H1 (cell line): ENCODE measurements at regions not wholly inside any gene's neighbourhood (a gene's known extent, or its start where the extent isn't known, plus 50 kb on each side); places are given as distances from the start of the nearest gene placed in this dataset.

Source experiments
- CTCF ChIA-PET: fragments of 300-600 bp; sonication (Branson Sonifier 250); formaldehyde crosslinking; loops from one replicate; lab custom pipeline; 2021; ENCODE audit not compliant: partially characterized antibody; lab: Charles Lee
- POLR2A ChIA-PET: fragments of 300-600 bp; sonication (Branson Sonifier 250); formaldehyde crosslinking; loops from one replicate; lab custom pipeline; 2021; ENCODE audit warnings: inconsistent platforms; ENCODE audit not compliant: partially characterized antibody; lab: Charles Lee
- DNase-seq, 2 experiments: peaks; one replicate each; pipeline versions ENCODE4 v3.0.0 to v3.0.0-alpha.2; 2010 to 2022; ENCODE audit warnings: low spot score in 2 of 2, low read depth in 1 of 2, mixed read lengths in 1 of 2
- FAIRE-seq: peaks from 2 replicates; lab custom pipeline; 2011; peaks lifted over from hg19 to GRCh38; lab: Jason Lieb, UNC
- H2AFZ ChIP-seq: 2 replicates; pipeline ENCODE4 v1.8.1; 2012; ENCODE audit warnings: low read length, inconsistent platforms
- H2AK5ac ChIP-seq: 2 replicates; pipeline ENCODE4 v1.6.1; 2013; ENCODE audit warnings: low read depth, low read length
- H2BK120ac ChIP-seq: replicated peaks from 2 replicates; pipeline ENCODE3; 2013; ENCODE audit warnings: low read depth, low read length, inconsistent platforms
- H2BK12ac ChIP-seq: 2 replicates; pipeline ENCODE4 v1.6.1; 2013; ENCODE audit warnings: low read depth, low read length
- H2BK15ac ChIP-seq: 2 replicates; pipeline ENCODE4 v1.6.1; 2013; ENCODE audit warnings: low read length
- H2BK20ac ChIP-seq: 2 replicates; pipeline ENCODE4 v1.6.1; 2013; ENCODE audit warnings: low read length
- H2BK5ac ChIP-seq: 2 replicates; pipeline ENCODE4 v1.6.1; 2013; ENCODE audit warnings: low read depth, low read length
- H3K14ac ChIP-seq: 2 replicates; pipeline ENCODE4 v1.6.1; 2013; ENCODE audit warnings: inconsistent platforms; ENCODE audit not compliant: insufficient read length
- H3K18ac ChIP-seq: 2 replicates; pipeline ENCODE4 v1.6.1; 2013; ENCODE audit warnings: low read length; ENCODE audit errors: extremely low read depth
- H3K23ac ChIP-seq: 2 replicates; pipeline ENCODE4 v1.6.1; 2013; ENCODE audit warnings: inconsistent platforms; ENCODE audit not compliant: insufficient read length
- H3K23me2 ChIP-seq: 2 replicates; pipeline ENCODE4 v1.6.1; 2013; ENCODE audit warnings: low read depth, low read length
- H3K27ac ChIP-seq: 2 replicates; pipeline ENCODE4 v1.6.1; 2011; ENCODE audit warnings: low read depth, low read length, inconsistent platforms
- H3K27me3 ChIP-seq, 4 experiments: replicated peaks in 1 of 4; 1 replicate in 1 of 4; 2 replicates in 3 of 4; pipeline versions ENCODE4 v1.6.1 to v1.8.1; 2011 to 2013; ENCODE audit warnings: low read length in 3 of 4, mild to moderate bottlenecking in 3 of 4, inconsistent platforms in 2 of 4, mixed read lengths in 2 of 4, moderate library complexity in 1 of 4; ENCODE audit not compliant: control insufficient read depth in 3 of 4, insufficient read depth in 3 of 4; ENCODE audit errors: extremely low read depth in 1 of 4
- H3K36me3 ChIP-seq, 4 experiments: 2 replicates each; pipeline versions ENCODE4 v1.6.1 to v1.8.1; 2011 to 2013; ENCODE audit warnings: mild to moderate bottlenecking in 4 of 4, low read length in 3 of 4, moderate library complexity in 2 of 4, control low read depth in 1 of 4, inconsistent platforms in 1 of 4; ENCODE audit not compliant: insufficient read depth in 4 of 4, control insufficient read depth in 2 of 4
- H3K4ac ChIP-seq: replicated peaks from 2 replicates; pipeline ENCODE3; 2013; ENCODE audit warnings: low read length, low read depth, mixed read lengths, inconsistent platforms; ENCODE audit not compliant: insufficient read length
- H3K4me1 ChIP-seq, 4 experiments: replicated peaks in 1 of 4; 1 replicate in 1 of 4; 2 replicates in 3 of 4; pipeline versions ENCODE4 v1.6.1 to v1.8.1; 2011 to 2013; ENCODE audit warnings: low read length in 3 of 4, inconsistent platforms in 2 of 4, mixed read lengths in 1 of 4; ENCODE audit not compliant: insufficient read depth in 4 of 4, control insufficient read depth in 3 of 4
- H3K4me2 ChIP-seq, 2 experiments: 2 replicates each; pipeline versions ENCODE4 v1.6.1 to v1.8.1; 2011 to 2013; ENCODE audit warnings: low read depth in 2 of 2, low read length in 2 of 2, control low read depth in 1 of 2, inconsistent platforms in 1 of 2, mild to moderate bottlenecking in 1 of 2; ENCODE audit not compliant: insufficient read depth in 1 of 2
- H3K4me3 ChIP-seq, 4 experiments: fragments of 200-600, 300-600 bp in 1 of 4; sonication (generic), shearing (Covaris generic), sonication (Bioruptor Twin) in 1 of 4; 2 replicates each; pipeline versions ENCODE4 v1.5.1 to v1.8.1; 2011 to 2016; ENCODE audit warnings: low read length in 4 of 4, low read depth in 3 of 4, control low read depth in 2 of 4, inconsistent platforms in 2 of 4, mild to moderate bottlenecking in 2 of 4, mixed read lengths in 1 of 4, moderate library complexity in 1 of 4; ENCODE audit not compliant: insufficient read depth in 2 of 4; ENCODE audit errors: extremely low read depth in 1 of 4
- H3K56ac ChIP-seq: replicated peaks from 2 replicates; pipeline ENCODE3; 2013; ENCODE audit warnings: low read depth, mild to moderate bottlenecking, mixed read lengths, low read length, inconsistent platforms; ENCODE audit not compliant: insufficient read length
- H3K79me1 ChIP-seq: 2 replicates; pipeline ENCODE4 v1.6.1; 2013; ENCODE audit warnings: low read depth, low read length, control low read depth
- H3K79me2 ChIP-seq, 2 experiments: 2 replicates each; pipeline versions ENCODE4 v1.6.1 to v1.8.1; 2012 to 2013; ENCODE audit warnings: low read length in 2 of 2, mild to moderate bottlenecking in 2 of 2, inconsistent platforms in 1 of 2; ENCODE audit not compliant: insufficient read depth in 2 of 2, control insufficient read depth in 1 of 2
- H3K9ac ChIP-seq, 4 experiments: replicated peaks in 1 of 4; 1 replicate in 1 of 4; 2 replicates in 3 of 4; pipeline versions ENCODE4 v1.6.1 to v1.8.1; 2011 to 2013; ENCODE audit warnings: low read depth in 3 of 4, low read length in 3 of 4, control low read depth in 2 of 4, mild to moderate bottlenecking in 2 of 4, moderate library complexity in 2 of 4, inconsistent platforms in 1 of 4; ENCODE audit errors: extremely low read depth in 1 of 4
- H3K9me3 ChIP-seq, 2 experiments: 2 replicates each; pipeline versions ENCODE4 v1.6.1 to v1.8.1; 2012 to 2013; ENCODE audit warnings: mild to moderate bottlenecking in 2 of 2, moderate library complexity in 2 of 2, control low read depth in 1 of 2, inconsistent platforms in 1 of 2, low read depth in 1 of 2, low read length in 1 of 2, mixed read lengths in 1 of 2; ENCODE audit not compliant: insufficient read depth in 2 of 2
- H4K20me1 ChIP-seq, 2 experiments: replicated peaks in 1 of 2; 2 replicates each; pipeline versions ENCODE3 to v1.8.1; 2011 to 2013; ENCODE audit warnings: inconsistent platforms in 2 of 2, low read length in 2 of 2, mild to moderate bottlenecking in 1 of 2; ENCODE audit not compliant: insufficient read depth in 2 of 2, control insufficient read depth in 1 of 2
- H4K5ac ChIP-seq: 2 replicates; pipeline ENCODE4 v1.6.1; 2013; ENCODE audit warnings: low read length, low read depth, mixed read lengths, inconsistent platforms; ENCODE audit not compliant: insufficient read length
- H4K8ac ChIP-seq: 2 replicates; pipeline ENCODE4 v1.8.0; 2013; ENCODE audit warnings: mild to moderate bottlenecking, moderate library complexity, low read length, inconsistent platforms; ENCODE audit not compliant: insufficient read depth; ENCODE audit errors: extremely low read depth
- H4K91ac ChIP-seq: replicated peaks from 2 replicates; pipeline ENCODE3; 2013; ENCODE audit warnings: low read length, mixed read lengths, inconsistent platforms; ENCODE audit not compliant: insufficient read length
- BCL11A ChIP-seq, 2 experiments: IDR thresholded peaks; one replicate each; pipeline ENCODE4 v1.6.1; 2011; ENCODE audit warnings: low read depth in 2 of 2, low read length in 2 of 2, mild to moderate bottlenecking in 2 of 2
- CHD1 ChIP-seq: IDR thresholded peaks from 2 replicates; pipeline ENCODE4 v1.6.1; 2012; ENCODE audit warnings: low read depth, low read length, improper control_type of control experiment
- CREB1 ChIP-seq: IDR thresholded peaks from 2 replicates; pipeline ENCODE4 v1.6.1; 2012; ENCODE audit warnings: inconsistent platforms
- CTBP2 ChIP-seq: IDR thresholded peaks from 2 replicates; pipeline ENCODE4 v1.7.0; 2011; ENCODE audit warnings: borderline replicate concordance, mild to moderate bottlenecking, moderate library complexity, mixed read lengths, low read length; ENCODE audit not compliant: insufficient read depth, insufficient read length
- FOSL1 ChIP-seq: IDR thresholded peaks from 2 replicates; pipeline ENCODE4 v1.6.1; 2011; ENCODE audit warnings: mild to moderate bottlenecking, low read depth, low read length, moderate library complexity; ENCODE audit not compliant: insufficient read depth
- HDAC2 ChIP-seq, 2 experiments: fragments of 300-600 bp in 1 of 2; sonication (generic) in 1 of 2; IDR thresholded peaks; 2 replicates each; pipeline ENCODE4 v1.6.1; 2011 to 2012; ENCODE audit warnings: low read depth in 2 of 2, low read length in 2 of 2, mild to moderate bottlenecking in 2 of 2, moderate library complexity in 2 of 2, borderline replicate concordance in 1 of 2, inconsistent platforms in 1 of 2
- KDM1A ChIP-seq: fragments of 200-600, 300-600 bp; sonication (generic); IDR thresholded peaks from 2 replicates; pipeline ENCODE4 v1.7.1; 2016; ENCODE audit warnings: mild to moderate bottlenecking, low read length, borderline replicate concordance
- MAFK ChIP-seq: IDR thresholded peaks from 2 replicates; pipeline ENCODE4 v1.6.1; 2012; ENCODE audit warnings: low read depth, mild to moderate bottlenecking, improper control_type of control experiment, low read length
- POU5F1 ChIP-seq: IDR thresholded peaks from 2 replicates; pipeline ENCODE4 v1.6.1; 2011; ENCODE audit warnings: low read depth, mild to moderate bottlenecking, low read length, moderate library complexity
- SIRT6 ChIP-seq: IDR thresholded peaks from one replicate; pipeline ENCODE4 v1.7.1; 2012; ENCODE audit warnings: low read length, inconsistent platforms
- SRF ChIP-seq: IDR thresholded peaks from 2 replicates; pipeline ENCODE4 v1.6.1; 2011; ENCODE audit warnings: mild to moderate bottlenecking, low read depth, low read length, moderate library complexity
- TAF1 ChIP-seq: IDR thresholded peaks from 2 replicates; pipeline ENCODE4 v1.6.1; 2011; ENCODE audit warnings: mild to moderate bottlenecking, low read depth, low read length
- TBP ChIP-seq: IDR thresholded peaks from 2 replicates; pipeline ENCODE4 v1.6.1; 2011; ENCODE audit warnings: low read depth, low read length, improper control_type of control experiment
- TEAD4 ChIP-seq: IDR thresholded peaks from 2 replicates; pipeline ENCODE4 v1.6.1; 2012; ENCODE audit warnings: low read depth, low read length, inconsistent platforms, mixed read lengths
- ZNF274 ChIP-seq: IDR thresholded peaks from 2 replicates; pipeline ENCODE4 v1.7.0; 2012; ENCODE audit warnings: low read length, borderline replicate concordance; ENCODE audit errors: extremely low read depth
- WGBS, 2 experiments: shearing (Covaris generic) in 1 of 2; methylation state at CpG; one replicate each; pipeline versions ENCODE4 v1.1.6 to v1.1.7; 2013 to 2015; ENCODE audit warnings: low lambda C conversion rate in 2 of 2, mixed read lengths in 2 of 2, inconsistent platforms in 1 of 2, low coverage in 1 of 2, missing lambda C conversion rate in 1 of 2; ENCODE audit not compliant: insufficient replicate concordance in 2 of 2, insufficient coverage in 1 of 2, insufficient read length in 1 of 2; ENCODE audit errors: extremely low coverage in 1 of 2, missing lambda C conversion rate in 1 of 2; 5-methylcytosine and 5-hydroxymethylcytosine counted together

DNA sequence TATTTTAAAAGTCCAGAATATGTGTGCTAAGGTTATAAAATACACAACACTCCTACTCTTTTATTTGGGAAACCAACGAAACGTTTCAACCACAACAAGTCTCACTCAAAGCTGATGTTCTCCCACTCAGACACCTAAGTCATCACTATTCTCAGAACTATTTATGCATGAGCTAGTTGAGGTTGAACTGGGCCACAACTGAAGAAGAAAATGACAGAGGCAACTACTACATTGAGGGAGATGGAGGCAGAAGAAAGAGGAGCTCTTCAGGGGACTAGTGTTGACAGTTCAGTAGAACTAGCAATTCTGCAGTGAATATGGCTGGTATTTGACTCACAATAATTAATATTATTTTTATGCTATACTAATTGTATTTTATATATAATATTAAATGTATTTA, 198.2 kb downstream of the SEC16B start:
- Histone ChIP-seq H2BK120ac (no peak overlapping the region), H3K18ac (no peak overlapping the region), H4K20me1 (no peaks in the 10 kb centered on the region), H3K4me1 (0 out of 7 replicates have a peak, but pooled peaks cover 0 to 2% (median 0%) of the 10 kb centered on the region in 4 experiments), H3K79me2 (no peaks in the 10 kb centered on the region), H3K56ac (no peak overlapping the region), H2BK5ac (no peak overlapping the region), H3K4me3 (no peak overlapping the region), H4K91ac (no peak overlapping the region), H3K79me1 (no peaks in the 10 kb centered on the region), H3K9me3 (peaks cover 12 to 21% of the 10 kb centered on the region in 2 experiments), H2AFZ (no peak overlapping the region), H4K8ac (no peak overlapping the region), H3K27me3 (no peaks in the 10 kb centered on the region), H3K4me2 (no peak overlapping the region), H2AK5ac (no peak overlapping the region), H3K23me2 (no peaks in the 10 kb centered on the region), H3K9ac (no peak overlapping the region), H2BK15ac (no peak overlapping the region), H3K4ac (no peak overlapping the region), H3K27ac (no peak overlapping the region), H4K5ac (no peak overlapping the region), H3K36me3 (no peaks in the 10 kb centered on the region), H2BK20ac (no peak overlapping the region), H3K14ac (no peak overlapping the region), H3K23ac (no peak overlapping the region), H2BK12ac (no peak overlapping the region)
- 81% methylated on average over 2 of the region's 2 CpGs; no CpG with 5 or more reads in 1 of the 2 experiments for WGBS, 2 experiments
- CTCF ChIA-PET: interaction anchor here (0.7 to 0.9 kb wide), 2 partner anchors 151 to 602 kb away, joined by 3 to 4 read pairs; no protein-coding TSS in a partner anchor
- POLR2A ChIA-PET: no interaction called here
- FAIRE-seq (no peak), DNase-seq (no peak)
- TF ChIP-seq HDAC2 (IDR thresholded peaks at IDR 0.05; ENCODE audit: borderline replicate concordance in 1 of 2, low read depth in 2 of 2, low read length in 2 of 2) (no peak), SIRT6 (no peak), POU5F1 (no peak), FOSL1 (no peak), KDM1A (no peak), BCL11A (IDR thresholded peaks at IDR 0.05; ENCODE audit: low read depth in 2 of 2, low read length in 2 of 2) (no peak), SRF (no peak), MAFK (no peak), TBP (no peak), TEAD4 (no peak), CREB1 (no peak), ZNF274 (no peak), CHD1 (no peak), CTBP2 (no peak), TAF1 (no peak)
